RCC 7860 (cell line): ENCODE measurements at regions not wholly inside any gene's neighbourhood (a gene's known extent, or its start where the extent isn't known, plus 50 kb on each side); places are given as distances from the start of the nearest gene placed in this dataset.

Source experiments
- DNase-seq: peaks from one replicate; pipeline ENCODE4 v3.0.0-alpha.2; 2015; ENCODE audit warnings: low spot score
- FAIRE-seq: peaks from 2 replicates; lab custom pipeline; 2012; peaks lifted over from hg19 to GRCh38; lab: Jason Lieb, UNC

- FAIRE-seq: no peak
- DNase-seq: no peak
Measured at GRCh38 chr10:118108194-118109026, 61.7 kb upstream of the RAB11FIP2 start.

- DNase-seq (no peak), FAIRE-seq (no peak)
Measured at GRCh38 chr10:118107541-118107940, 60.8 kb upstream of the RAB11FIP2 start.

GRCh38 chr10:118107040-118107439, 60.3 kb upstream of the RAB11FIP2 start:
- no peak for DNase-seq
- FAIRE-seq: no peak

GRCh38 chr10:118106426-118106825, 59.7 kb upstream of the RAB11FIP2 start:
- DNase-seq (no peak), FAIRE-seq (no peak)

GRCh38 chr10:118102121-118102520, 55.4 kb upstream of the RAB11FIP2 start:
- DNase-seq (no peak), FAIRE-seq (no peak)

- FAIRE-seq: no peak
- no peak for DNase-seq
Measured at GRCh38 chr10:118101501-118101900, 54.8 kb upstream of the RAB11FIP2 start.
